SHP77 treated with DMSO at 0.1 percent for 48 hours (cell line): ENCODE measurements at regions not wholly inside any gene's neighbourhood (a gene's known extent, or its start where the extent isn't known, plus 50 kb on each side); places are given as distances from the start of the nearest gene placed in this dataset.

Experiments used
- DNase-seq: peaks from one replicate; lab custom pipeline; 2025; lab: John Stamatoyannopoulos, UW

DNA sequence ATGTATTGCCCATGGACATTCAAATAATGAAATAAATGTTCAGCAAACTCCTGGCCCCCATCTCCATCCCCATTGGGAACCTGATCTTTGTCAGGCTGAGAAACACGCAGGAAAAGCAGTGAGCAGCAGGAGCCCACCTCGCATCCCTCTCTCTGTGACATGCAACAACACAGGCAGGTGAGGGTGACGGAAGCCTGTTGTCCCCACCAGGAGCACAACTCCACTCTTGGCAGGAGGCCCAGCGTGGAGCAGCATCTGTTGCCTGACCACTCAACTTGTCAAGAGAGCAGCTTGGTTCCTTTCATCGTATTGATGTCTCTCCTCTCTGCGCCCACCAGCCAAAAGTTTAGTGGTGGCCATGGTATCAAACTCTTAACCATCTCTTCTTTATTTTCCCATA, 586.9 kb upstream of the ARID1B start:
- peak; percentile 72 for DNase-seq

DNA sequence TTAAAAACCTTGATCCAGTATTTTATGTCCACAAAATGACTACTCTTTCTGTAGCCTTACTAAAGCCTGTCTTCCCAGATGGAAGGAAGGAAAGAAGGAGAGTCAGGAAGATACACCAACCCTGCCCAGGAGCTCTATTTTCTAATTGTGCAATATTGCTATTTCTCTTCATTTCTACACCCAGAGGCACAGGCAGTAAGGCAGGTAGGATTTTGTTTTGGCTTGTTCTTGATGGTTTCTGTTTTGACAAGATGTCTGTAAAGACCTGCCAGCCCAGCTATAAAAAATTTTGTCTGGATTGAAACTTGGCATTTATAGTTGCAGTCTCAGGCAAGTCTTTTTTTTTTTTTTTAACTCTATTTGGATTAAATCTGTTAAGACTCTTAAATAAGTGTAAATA, 587.5 kb upstream of the ARID1B start:
- DNase-seq: no peak

DNA sequence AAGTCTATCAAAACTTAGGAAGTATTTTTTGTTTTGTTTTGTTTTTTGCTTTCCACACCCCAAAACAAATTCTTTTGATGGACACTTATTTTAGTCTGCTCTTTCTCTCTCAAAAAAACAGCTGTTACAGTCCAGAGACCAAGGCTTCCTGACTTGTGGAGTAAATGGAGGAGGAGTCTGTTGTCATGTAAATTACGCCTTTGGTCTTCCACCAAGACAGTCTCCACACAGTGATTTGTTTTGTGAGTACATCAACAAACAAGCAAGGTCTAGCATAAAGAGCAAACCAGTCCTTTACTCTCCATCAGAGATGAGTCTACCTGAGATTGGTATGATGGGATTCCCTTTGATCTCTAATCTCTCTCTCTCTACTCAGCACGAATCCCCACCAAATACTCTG, 588.0 kb upstream of the ARID1B start:
- no peak for DNase-seq

DNA sequence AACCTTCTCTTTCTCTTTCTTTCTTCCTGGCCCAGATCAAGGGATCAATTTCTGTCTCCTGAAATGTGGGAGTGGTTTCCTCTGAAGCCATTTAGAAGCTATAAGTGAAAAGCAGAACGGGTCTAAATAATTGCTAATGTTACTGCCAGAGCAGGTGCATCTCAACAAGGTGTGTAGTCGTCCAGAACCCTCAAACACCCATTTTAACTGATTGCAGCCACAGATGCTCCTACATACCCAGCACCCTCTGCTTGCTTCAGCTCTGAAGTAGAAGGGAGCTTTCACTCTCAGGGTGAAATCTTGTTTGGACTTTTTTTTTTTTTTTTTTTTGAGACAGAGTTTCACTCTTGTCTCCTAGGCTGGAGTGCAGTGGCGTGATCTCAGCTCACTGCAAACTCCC, 592.1 kb upstream of the ARID1B start:
- no peak for DNase-seq

DNA sequence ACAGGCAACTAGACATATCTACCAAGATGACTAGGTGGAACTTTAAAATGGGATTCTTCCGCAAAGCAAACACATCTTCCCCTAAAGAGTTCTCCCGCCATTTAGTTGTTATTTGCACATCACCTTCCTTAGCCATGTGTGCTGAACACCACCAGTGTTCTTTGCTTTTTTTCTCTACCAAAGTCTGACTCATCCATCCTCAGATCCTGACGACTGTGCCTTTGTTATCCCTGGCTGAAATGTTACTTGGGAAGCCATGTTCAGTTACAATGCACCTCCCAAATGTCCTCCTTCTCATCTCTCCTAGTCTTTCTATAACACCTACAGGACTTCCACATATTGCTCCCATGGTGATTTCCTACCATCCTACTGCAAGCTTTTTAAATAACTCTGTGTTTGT, 593.5 kb upstream of the ARID1B start:
- DNase-seq: no peak

DNA sequence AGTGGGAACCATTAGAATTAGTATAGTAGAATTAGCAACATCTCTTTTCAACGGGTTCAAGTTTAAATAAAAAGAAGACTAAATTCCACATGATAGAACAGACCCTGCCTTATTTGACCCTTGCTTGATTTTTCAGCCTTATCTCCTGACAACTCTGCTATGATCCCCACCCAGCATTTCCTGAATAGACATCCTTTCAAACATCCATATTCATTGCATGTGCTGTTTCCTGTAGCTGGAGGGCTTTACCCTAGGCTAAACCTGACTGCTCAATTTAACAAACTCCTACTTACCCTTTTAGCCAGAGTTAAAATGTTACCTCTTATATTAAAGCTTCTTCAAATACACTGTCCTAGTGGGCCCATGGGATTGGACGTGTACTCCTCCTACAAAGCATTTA, 594.8 kb upstream of the ARID1B start:
- no peak for DNase-seq

DNA sequence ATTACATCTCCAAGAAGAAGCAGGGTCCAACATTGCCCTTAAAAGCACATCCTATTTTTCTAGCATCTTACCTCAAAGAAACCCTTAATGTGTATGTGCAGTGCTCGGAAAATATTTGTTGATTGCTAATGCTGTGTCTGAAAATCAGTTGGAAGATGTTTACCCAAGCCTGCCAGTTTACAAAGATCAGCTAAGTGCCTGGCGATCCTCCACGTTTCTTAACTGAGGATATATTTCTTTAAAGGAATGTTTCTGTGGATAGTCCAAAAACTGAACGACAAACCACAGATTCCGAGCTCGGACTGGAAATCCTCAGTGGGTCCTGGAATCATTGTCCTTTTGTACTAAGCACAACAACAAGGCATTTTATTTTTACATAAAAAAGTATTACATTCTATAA, 595.7 kb upstream of the ARID1B start:
- no peak for DNase-seq

DNA sequence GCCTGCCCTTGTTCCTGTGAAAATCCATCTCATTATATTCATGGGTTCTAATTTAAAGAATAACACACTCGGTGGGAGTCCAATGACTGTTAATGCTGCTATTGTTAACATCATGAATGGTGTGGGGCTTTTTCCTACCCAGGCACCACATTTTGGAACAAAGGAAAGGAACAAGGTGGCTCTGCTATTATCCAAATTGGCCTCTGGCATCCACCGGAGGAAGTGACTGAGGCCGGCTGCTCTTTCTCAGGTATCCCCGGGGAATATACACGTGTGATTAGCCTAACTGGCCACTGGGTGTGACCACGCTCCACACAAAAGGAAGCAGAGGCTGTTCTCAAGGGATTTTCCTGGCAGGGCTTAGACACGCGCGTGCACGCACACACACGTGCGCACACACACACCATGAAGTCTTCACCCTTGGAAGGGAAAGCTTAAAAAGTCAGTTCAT, 601.2 kb upstream of the ARID1B start:
- DNase-seq: peak; percentile 67

DNA sequence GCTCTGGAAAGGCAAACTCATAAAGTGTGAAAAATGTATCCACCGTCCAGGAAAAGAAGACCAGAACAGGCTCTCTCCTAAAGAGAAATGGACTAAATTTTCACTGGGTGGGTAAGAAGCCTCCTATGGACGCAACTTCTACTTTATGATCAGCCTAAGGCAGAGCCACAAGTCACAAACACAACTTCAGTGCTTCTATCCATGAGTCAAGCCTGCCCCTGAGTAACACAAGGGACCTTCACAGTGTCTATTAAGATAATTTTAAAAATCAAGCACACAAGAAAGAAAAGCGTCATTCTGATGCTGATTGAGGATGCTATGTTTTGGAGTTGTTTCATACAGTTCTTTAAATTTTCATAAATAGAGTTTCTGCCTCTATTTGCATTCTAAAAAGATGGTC, 601.7 kb upstream of the ARID1B start:
- DNase-seq: no peak

DNA sequence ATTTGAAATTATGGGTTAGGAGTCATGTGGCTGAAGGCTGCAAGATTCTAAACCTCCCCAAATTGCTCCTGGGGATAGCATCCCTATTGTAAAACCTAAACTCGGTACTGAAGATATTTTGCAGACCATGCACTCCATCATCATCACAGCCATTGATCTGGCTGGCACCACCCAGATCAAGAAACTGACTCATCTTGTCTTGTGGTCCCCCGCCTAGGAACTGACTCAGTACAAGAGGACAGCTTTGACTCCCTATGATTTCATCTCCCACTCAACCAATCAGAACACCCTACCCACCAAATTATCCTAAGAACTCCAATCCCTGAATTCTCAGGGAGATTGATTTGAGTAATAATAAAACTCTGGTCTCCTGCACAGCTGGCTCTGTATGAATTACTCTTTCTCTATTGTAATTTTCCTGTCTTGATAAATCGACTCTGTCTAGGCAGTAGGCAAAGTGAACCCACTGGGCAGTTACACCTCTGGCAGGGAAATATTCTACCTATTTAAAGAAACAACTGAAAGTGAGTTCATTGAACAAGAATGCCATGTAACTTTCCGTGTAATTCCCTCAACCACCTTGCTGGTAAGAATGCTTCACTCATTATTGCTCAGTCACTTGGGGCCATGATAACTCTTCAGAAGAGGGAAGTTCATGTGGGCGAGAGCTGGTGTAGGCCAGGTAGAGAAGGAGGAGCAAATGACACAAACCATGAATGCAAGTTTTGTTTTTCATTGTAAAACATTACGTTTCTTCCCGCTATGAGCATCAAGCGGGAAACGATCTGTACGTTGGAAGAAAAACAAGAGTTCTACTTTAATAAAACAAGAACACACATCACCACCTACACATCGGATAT, 602.9 kb upstream of the ARID1B start:
- no peak for DNase-seq

DNA sequence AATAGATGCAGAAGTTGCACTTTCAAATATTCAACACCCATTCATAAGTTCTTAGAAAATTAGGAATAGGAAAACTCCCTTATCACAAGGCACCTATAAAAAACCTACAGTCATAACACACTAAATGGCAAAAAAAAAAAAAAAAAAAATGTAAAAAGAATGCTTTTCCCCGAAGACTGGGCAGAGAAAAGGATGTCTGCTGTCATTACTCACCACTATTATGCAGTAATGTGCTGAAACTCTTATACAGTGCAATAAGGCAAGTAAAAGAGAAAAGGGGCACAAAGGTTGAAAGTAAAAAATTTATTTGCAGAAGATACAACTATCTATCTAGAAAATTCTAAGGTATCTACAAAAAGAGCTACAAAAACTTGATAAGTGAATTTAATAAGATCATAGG, 607.8 kb upstream of the ARID1B start:
- no peak for DNase-seq

DNA sequence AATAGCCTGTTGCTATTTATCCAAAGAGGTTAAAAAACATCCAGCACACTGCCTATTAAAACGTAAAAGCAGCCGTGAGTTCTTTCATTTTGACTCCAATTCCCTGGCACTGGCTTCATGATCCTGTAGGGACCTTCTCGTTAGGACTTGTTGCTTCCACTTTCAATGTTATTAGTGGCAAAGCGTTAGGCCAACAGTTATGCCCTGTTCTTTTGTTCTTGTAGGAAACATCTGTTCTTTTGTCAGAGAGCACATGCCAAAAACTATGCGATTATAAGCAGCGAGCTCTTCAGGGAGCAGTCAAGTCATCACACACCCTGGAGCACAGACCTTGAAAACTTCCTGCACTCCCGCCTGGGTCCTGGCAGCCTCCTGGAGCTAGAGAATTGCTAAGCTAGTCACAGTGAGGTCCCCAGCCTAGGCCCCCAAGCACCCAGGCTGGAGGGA, 609.5 kb upstream of the ARID1B start:
- DNase-seq: no peak

DNA sequence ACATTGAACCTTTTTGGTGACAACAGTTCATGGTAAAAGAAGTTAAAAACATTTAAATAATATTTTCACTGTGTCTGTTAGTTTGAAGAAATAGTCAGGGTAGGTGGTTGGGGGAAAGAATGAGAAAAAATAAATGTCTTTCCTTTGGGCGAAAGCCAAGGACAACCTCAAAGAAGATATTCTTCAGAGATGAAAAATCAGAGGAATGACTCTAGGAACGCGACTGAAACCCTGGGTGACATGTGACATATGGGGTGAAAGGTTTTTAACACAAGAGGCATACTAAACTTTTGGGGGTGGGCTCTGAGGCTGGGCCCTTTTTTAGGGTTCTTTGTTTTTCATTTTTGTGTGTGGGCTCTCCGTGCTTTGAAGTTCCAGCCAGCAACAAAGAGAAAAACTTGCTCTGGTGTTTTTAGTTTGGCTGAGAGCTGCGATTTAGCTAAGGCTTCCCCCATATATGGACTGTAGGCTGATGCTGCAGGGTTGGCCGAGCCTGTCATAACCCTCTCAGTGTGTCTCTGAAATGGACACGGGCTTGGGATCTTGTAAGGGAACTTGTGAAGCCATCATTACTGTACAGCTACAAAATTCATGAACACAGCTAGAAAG, 610.1 kb upstream of the ARID1B start:
- no peak for DNase-seq

DNA sequence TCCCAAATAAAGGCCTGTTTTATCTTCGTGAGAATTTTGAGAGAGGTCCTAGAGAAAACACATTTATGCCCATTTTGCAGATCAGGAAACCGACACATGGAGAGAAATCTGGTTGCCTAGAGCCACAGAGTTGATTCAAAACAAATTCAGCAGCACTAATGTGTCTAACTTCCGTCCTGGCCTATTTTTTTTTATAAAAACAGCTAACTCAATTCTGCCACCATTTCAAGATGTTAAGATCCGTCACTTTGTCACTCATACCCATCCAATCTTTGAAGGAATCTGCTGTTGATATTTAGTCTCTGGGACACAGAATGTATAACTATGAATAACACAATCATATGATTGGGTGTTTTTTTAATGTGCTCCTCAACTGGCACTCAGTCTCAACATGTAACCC, 611.1 kb upstream of the ARID1B start:
- DNase-seq: no peak

DNA sequence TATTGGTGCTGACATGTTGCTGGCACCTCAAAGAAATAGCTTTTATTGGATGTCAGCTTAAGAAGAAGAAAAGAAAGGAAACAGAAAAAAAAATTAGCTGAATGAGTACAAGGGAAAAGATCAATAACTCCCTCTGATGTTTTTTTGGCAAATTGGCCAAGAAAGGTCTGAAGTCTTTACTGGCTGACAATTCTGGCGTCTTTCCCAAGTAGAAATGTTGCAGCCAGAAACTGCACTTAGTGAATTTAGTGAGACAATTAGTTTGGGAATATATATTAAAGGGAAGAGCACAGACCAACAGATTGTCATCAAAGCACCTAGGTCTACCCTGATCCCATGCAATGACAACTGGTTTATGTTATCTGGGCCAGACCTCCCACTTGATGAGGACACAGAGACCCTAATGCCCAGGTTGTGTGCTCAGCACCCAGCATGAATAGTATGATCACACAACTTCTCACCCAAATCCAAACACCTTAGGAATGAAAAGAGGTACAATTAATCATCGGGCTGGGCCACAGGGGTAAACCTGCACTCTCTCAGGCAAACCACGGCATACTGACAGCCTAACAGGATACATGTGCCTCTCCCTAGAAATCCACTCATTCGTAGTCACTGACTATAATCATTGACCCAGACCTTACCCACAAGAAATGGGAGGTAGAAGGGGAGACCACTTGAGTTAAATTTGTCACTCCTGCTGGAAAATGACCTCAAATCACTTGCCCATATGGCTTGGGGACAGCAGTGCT, 612.3 kb upstream of the ARID1B start:
- no peak for DNase-seq

DNA sequence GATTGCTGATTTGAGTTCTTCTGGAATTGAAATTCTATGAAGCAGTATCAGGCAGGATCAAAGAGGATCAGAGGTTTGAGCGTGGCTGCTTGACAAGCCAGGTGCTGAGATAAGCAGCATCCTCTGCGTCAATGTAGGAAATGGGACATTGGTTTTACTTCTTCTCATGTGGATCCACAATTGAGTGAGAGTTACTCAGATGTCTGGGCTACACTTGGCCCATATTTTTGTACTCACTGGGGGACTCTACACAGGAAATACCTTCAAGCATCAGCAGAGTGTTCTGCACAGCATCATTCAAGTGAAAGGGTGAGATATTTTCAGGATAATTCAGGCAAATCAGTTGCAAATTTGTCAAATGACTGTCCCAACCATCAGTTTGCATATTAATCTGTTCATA, 613.9 kb upstream of the ARID1B start:
- DNase-seq: no peak

DNA sequence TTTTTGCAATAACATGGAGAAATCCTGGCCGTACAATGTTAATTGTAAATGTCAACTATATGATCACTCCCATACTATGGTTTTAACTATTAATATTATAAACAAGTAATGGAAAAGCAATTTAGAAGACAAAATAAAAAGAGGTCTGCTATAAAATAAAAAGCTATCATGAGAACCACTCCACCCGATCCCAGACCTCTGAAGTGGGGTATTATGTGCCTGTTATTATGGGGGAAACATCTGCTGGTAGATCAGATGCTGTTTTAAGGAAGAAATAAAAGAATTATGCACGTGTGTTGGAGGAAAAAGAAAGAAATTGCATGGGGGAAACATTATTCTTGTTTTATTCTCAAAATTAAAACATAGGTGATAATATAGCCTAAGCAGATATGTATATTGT, 615.7 kb upstream of the ARID1B start:
- DNase-seq: no peak

DNA sequence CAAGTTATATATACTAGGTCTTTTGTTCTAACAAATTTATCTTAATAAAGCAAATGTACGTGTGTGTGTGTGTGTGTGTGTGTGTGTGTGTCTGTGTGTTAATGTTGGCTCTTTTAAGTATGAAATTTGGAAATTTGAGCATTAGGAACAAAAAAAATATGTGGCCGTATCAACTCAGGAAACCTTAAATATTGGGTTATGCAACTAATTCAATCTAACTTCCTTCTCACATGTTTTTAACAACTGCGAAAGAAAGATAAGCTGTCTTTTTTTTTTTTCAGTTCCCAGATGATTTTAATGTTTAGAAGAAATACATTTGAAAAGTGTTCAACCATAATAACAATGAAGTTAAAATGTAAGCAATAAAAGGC, 616.4 kb upstream of the ARID1B start:
- DNase-seq: no peak

DNA sequence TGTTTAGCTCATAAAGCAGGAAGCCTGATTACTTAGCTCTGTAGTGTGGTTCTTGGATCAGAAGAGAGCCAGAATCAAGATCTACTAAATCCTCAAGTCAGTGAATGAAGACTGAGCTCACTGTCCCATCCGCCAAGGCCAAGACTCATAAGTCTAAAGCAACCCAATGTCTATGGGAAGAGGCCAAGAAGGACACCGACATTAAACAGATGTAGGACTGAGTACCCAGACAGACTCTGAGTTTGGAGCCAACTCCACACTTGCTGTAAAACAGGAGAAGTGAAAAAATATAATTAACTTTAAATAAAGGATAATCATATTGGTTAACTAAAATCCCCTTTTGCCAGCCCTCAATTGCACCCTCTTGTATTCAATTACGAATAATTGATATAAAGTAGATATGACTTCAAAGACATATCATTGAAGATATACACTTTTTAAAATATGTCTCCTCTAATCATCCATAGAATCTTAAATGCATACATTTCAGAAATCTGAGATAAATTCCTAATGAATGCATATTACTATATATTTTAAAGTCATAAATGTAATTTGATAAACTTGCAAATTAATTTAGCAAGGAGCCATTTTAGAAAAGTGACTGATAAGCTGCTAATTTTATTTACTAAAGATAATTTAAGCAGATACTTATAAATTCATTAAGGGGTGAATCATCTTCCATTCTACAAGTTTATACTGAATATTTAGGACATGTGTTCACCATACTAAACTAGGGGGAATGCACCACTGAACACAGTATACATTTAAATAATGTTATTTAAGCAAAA, 617.0 kb upstream of the ARID1B start:
- DNase-seq: no peak

DNA sequence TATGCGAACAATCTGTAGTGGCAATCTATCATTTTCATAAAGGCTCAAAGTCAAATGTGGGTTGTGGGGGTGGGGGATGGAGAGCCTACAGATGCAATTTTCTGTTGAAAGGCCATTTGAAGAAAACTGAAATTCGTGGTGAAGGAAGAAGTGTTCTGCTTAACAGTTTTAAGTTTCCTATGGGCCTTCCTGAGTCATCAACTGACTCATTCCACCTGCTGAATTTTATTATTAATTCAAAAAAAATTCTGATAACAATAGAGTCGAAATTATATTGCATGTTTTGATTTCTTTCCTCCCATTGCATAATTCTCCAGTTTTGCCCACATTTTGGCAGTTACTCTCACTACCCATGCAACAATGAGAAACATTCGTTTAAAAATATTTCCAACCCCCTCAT, 622.3 kb upstream of the ARID1B start:
- no peak for DNase-seq

DNA sequence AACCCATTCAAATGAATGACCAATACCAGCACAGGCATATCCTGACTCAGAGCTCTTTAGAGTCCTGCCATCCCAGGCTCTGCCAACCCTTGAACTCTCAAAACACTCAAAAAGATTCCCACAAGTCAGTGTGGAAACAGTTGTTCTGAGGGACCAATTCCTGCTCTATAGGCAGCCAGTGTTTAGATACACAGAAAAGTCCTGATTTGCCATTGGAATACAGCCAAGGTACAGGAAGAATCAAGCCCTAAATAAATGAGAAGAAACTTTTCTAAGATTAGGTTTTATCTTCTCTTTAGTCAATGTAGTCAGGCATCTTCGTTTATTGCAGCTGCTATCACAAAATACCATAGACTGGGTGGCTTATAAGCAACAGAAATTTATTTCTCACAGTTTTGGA, 626.8 kb upstream of the ARID1B start:
- DNase-seq: no peak

DNA sequence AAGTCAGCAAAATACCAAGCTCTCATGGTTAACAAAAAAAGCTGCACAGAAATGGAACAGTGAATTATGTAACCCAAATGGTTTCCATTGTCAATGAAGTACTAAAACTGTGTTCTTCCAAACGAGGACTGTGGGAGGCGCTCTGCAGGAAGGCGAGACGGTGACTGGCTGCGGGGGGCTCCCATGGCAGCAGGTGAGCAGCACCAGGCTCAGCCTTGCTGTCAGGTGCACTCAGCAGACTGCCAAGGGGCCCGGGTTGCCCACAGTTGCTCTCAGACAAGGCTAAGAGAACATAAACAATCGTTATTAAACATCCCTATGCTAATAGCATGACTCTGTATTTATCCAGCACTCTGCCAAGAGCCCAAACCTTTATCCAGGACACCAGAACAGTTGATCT, 630.3 kb upstream of the ARID1B start:
- no peak for DNase-seq
